Coronary artery (tissue), 2 donors: ENCODE measurements at regions not wholly inside any gene's neighbourhood (a gene's known extent, or its start where the extent isn't known, plus 50 kb on each side); places are given as distances from the start of the nearest gene placed in this dataset.

ENCODE experiments used
- DNase-seq: peaks from one replicate; pipeline ENCODE4 v3.0.0-alpha.2; 2017; ENCODE audit warnings: low spot score
- H3K27ac ChIP-seq, 2 donors: fragments of 200-600 bp; sonication (generic); one replicate each; pipeline ENCODE4 v1.5.1; 2016 to 2019
- H3K4me3 ChIP-seq: fragments of 200-600 bp; sonication (generic); 2 replicates; pipeline ENCODE4 v1.5.1; 2016; ENCODE audit warnings: mild to moderate bottlenecking, moderate library complexity
- TF ChIP-seq, protein P1 (sequence below): fragments of 200-600 bp; sonication (generic); IDR thresholded peaks from one replicate; pipeline ENCODE4 v1.5.1; 2019; ENCODE audit warnings: antibody characterized with exemption

DNA sequence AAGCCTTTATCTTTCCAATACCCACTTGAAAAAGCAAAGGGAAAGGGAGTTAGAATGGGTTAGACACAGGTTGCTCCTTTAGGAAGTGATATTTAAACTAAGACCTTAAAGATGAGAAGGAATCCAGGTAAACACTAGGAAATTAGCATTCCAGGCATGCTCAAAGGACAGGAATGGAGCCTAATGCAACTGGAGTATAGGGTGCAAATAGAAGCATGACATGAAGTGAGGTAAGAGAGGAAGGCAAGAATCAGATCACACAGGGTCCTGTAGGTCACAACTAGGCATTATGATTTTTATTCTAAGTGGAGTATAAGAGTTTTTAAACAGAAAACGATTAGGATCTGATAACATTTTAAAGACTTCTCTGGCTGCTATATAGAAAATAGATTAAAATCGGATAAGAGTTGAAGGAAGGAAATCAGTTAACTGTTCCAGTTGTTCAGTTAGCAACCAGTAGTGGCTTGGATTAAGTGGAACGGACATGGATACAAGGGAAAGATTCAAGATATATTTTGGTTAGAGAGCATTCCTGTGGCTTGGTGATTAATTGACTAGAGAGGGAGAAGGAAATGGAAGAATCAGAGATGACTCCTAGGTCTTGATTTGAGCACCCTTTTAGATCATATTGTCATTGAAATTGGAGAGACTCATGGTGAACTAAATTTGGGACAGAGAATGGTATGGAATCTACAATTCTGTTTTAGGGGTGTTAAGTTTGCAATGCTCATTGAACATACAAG, 95.9 kb downstream of the FBXO4 start:
- Histone ChIP-seq H3K27ac (no peak overlapping the region), H3K4me3 (no peak overlapping the region)
- TF ChIP-seq, protein P1, sequence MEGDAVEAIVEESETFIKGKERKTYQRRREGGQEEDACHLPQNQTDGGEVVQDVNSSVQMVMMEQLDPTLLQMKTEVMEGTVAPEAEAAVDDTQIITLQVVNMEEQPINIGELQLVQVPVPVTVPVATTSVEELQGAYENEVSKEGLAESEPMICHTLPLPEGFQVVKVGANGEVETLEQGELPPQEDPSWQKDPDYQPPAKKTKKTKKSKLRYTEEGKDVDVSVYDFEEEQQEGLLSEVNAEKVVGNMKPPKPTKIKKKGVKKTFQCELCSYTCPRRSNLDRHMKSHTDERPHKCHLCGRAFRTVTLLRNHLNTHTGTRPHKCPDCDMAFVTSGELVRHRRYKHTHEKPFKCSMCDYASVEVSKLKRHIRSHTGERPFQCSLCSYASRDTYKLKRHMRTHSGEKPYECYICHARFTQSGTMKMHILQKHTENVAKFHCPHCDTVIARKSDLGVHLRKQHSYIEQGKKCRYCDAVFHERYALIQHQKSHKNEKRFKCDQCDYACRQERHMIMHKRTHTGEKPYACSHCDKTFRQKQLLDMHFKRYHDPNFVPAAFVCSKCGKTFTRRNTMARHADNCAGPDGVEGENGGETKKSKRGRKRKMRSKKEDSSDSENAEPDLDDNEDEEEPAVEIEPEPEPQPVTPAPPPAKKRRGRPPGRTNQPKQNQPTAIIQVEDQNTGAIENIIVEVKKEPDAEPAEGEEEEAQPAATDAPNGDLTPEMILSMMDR, result no peak
- DNase-seq, result no peak

DNA sequence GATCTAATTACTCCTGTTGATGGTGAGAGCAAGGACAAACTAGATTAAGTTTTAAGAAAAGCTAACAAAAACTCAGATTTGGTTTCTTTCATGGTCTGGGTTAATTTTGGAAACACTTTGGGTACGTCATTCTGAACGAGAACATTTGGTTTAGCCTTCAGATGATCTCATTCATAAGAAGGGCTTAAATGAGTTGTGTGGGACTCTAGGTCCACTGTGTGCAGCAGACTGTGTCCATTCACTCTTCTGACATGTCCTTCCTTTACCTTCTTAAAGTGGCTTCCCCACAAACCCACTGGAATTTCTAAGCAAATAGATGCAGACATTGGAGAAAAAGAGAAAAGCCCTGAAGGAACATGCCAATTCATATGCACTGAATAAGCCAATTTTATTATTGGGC, 96.8 kb downstream of the FBXO4 start:
- no peak overlapping the region for H3K4me3 ChIP-seq
- no peak overlapping the region for H3K27ac ChIP-seq
- TF ChIP-seq, protein P1, result no peak
- DNase-seq, result no peak

DNA sequence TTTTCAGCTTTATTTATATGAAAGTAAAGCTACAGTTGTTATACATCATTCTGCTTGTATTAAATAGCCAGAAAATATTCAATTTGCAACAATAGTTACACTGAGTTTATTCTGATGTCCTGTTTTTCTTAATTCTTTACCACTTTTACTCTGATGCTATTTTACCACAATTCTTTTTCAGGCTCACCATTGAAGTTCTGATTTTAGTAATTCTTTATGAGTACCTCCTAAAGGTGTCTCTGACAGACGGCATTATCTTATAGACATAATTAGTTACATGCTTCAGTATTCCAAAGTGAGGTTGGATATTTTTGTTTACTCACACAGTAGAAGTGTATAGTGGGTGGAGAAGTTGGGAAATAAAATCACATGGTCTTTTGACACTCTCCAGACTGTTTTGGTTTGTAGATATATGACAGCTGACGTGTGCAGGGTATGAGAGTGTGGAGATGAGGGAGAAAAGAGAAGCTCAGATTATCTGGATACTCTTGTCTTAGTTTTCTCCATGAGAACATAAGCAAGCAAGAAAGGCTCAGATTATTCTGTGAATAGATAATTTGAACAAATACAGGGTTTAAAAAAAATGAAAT, 97.4 kb downstream of the FBXO4 start:
- H3K4me3 ChIP-seq, result no peak overlapping the region
- TF ChIP-seq, protein P1, result no peak
- no peak overlapping the region for H3K27ac ChIP-seq
- DNase-seq, result no peak

DNA sequence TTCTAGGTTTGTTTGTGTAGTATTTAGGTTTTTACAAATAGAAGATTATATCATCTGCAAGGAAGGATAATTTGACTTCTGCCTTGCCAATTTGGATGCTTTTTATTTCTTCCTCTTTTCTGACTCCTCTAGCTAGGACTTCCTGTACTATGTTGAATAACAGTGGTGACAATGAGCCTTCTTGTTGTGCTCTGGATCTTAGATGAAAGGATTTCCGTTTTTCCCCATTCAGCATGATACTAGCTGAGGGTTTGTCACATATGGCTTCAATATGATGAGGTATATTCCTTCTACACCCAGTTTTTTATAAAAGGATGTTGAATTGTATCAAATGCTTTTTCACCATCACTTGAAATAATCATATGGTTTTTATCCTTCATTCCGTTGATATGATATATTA, 101.4 kb downstream of the FBXO4 start:
- DNase-seq, result no peak
- Histone ChIP-seq H3K27ac (no peak overlapping the region), H3K4me3 (no peak overlapping the region)
- TF ChIP-seq, protein P1, result no peak

DNA sequence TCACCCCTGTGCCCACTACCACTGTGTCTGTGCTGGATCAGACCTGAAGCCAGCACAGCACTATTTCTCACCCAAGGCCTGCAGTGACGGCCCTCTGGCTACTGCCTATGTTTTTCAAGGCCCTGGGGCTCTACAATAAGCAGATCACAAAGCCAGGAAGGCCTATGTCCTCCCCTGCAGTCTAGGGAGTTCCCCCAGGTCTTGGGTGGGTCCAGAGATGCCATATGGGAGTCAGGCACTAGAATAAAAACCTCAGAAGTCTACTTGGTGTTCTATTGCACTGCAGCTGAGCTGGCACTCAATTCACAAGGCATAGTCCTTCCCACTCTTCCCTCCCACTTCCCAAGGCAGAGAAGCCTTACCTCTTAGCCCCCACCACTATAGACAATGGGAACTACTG, 107.1 kb downstream of the FBXO4 start:
- H3K27ac ChIP-seq, result no peak overlapping the region
- TF ChIP-seq, protein P1, result no peak
- no peak overlapping the region for H3K4me3 ChIP-seq
- no peak for DNase-seq

DNA sequence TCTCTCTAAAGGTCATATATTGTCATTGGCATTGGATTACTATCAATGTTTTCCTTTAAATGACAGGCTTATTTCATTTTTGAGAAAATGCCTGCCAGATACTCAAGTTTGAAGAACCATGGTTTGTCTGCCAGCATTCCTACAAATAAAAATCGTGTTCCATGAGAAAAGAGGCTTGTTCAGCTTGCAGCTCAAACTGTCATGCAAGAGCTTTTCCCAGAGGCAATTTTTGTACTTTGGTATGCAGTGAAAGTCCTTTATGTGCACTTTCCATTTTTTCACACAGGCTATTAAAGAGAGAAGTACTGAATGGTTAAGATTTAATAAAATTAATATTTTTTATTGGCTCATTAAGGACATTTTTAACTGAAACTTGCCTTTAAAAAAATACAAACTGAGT, 110.4 kb downstream of the FBXO4 start:
- DNase-seq, result no peak
- H3K4me3 ChIP-seq, result no peak overlapping the region
- TF ChIP-seq, protein P1, result no peak
- H3K27ac ChIP-seq, result no peak overlapping the region

DNA sequence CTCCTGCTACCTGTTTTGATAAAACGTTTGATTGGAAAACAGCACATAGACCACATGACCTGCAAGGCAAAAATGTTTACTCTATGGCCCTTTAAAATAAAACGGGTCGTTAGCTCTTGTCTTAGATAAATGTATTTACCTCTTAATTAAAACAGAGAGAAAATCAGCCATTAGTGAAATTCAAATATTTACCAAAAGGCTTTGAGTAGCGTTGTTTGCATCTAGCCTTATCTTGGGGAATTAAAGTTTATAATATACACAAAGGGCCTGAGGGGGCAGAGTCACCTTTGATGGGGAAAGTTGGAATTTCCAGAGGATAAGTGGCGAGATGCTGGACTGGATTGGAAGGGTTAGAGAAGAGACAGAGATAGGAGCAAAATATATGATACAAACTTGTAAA, 111.3 kb downstream of the FBXO4 start:
- DNase-seq, result no peak
- Histone ChIP-seq H3K4me3 (no peak overlapping the region), H3K27ac (no peak overlapping the region)
- TF ChIP-seq, protein P1, result no peak
